Brain microvascular endothelial cell (primary cell): ENCODE measurements at regions not wholly inside any gene's neighbourhood (a gene's known extent, or its start where the extent isn't known, plus 50 kb on each side); places are given as distances from the start of the nearest gene placed in this dataset.

ENCODE experiments used
- DNase-seq: peaks from one replicate; pipeline ENCODE4 v3.0.0-alpha.2; 2020
- H3K27ac ChIP-seq: fragments of 250-450 bp; sonication (Bioruptor Pico); 2 replicates; pipeline ENCODE4 v1.5.1; 2020; ENCODE audit warnings: mild to moderate bottlenecking, moderate library complexity
- H3K27me3 ChIP-seq: fragments of 250-450 bp; sonication (Bioruptor Pico); replicated peaks from 2 replicates; pipeline ENCODE4 v1.5.1; 2020; ENCODE audit warnings: mild to moderate bottlenecking
- H3K36me3 ChIP-seq: fragments of 250-450 bp; sonication (Bioruptor Pico); replicated peaks from 2 replicates; pipeline ENCODE4 v1.5.1; 2020; ENCODE audit warnings: mild to moderate bottlenecking
- H3K4me3 ChIP-seq: 2 replicates; pipeline ENCODE4 v1.5.1; 2011; ENCODE audit warnings: low read depth, mild to moderate bottlenecking, control low read depth, low read length, moderate library complexity
- CTCF ChIP-seq: IDR thresholded peaks from 2 replicates; pipeline ENCODE4 v1.5.1; 2011; ENCODE audit warnings: low read depth, mild to moderate bottlenecking, moderate library complexity, low read length, control low read depth, inconsistent platforms; ENCODE audit errors: missing control alignments
- in situ Hi-C: cut with HindIII; loops from 2 replicates; pipeline ENCODE4 v1.10.0; 2017; ENCODE audit warnings: low sequenced_read_pairs, low pct_ligation_motif_present

- Histone ChIP-seq H3K4me3 (no peak overlapping the region), H3K27me3 (no peaks in the 10 kb centered on the region), H3K36me3 (no peaks in the 10 kb centered on the region), H3K27ac (no peak overlapping the region)
- no peak for TF ChIP-seq CTCF
- no peak for DNase-seq
- in situ Hi-C loops: no loop called here
Measured at GRCh38 chr15:62639906-62640605, 402.5 kb upstream of the TPM1 start.

GRCh38 chr15:62641825-62642224 lies 400.7 kb upstream of the TPM1 start:
- in situ Hi-C loops: no loop called here
- no peaks in the 10 kb centered on the region for H3K36me3 ChIP-seq
- no peak for DNase-seq
- no peak for TF ChIP-seq CTCF
- H3K27me3 ChIP-seq: no peaks in the 10 kb centered on the region
- H3K27ac ChIP-seq: no peak overlapping the region
- no peak overlapping the region for H3K4me3 ChIP-seq

- H3K27me3 ChIP-seq: no peaks in the 10 kb centered on the region
- in situ Hi-C loops: no loop called here
- H3K36me3 ChIP-seq: no peaks in the 10 kb centered on the region
- H3K27ac ChIP-seq: no peak overlapping the region
- H3K4me3 ChIP-seq: no peak overlapping the region
- no peak for DNase-seq
- no peak for TF ChIP-seq CTCF
Measured at GRCh38 chr15:62643572-62643971, 399.0 kb upstream of the TPM1 start.

GRCh38 chr15:62644216-62644888 lies 398.2 kb upstream of the TPM1 start:
- no peaks in the 10 kb centered on the region for H3K36me3 ChIP-seq
- DNase-seq: no peak
- H3K27ac ChIP-seq: no peak overlapping the region
- TF ChIP-seq CTCF: no peak
- H3K4me3 ChIP-seq: no peak overlapping the region
- in situ Hi-C loops: no loop called here
- H3K27me3 ChIP-seq: no peaks in the 10 kb centered on the region

GRCh38 chr15:62644889-62645742 lies 397.4 kb upstream of the TPM1 start:
- no peak overlapping the region for H3K4me3 ChIP-seq
- no peaks in the 10 kb centered on the region for H3K27me3 ChIP-seq
- DNase-seq: no peak
- no peaks in the 10 kb centered on the region for H3K36me3 ChIP-seq
- in situ Hi-C loops: no loop called here
- no peak overlapping the region for H3K27ac ChIP-seq
- no peak for TF ChIP-seq CTCF
